ENCODE measurements at regions not wholly inside any gene's neighbourhood (a gene's known extent, or its start where the extent isn't known, plus 50 kb on each side); places are given as distances from the start of the nearest gene placed in this dataset.
"Not testable (repeated sequence)": the region's sequence is repeated elsewhere in the genome, so short reads cannot be mapped to it uniquely, and the experiment has no call there.

DNA sequence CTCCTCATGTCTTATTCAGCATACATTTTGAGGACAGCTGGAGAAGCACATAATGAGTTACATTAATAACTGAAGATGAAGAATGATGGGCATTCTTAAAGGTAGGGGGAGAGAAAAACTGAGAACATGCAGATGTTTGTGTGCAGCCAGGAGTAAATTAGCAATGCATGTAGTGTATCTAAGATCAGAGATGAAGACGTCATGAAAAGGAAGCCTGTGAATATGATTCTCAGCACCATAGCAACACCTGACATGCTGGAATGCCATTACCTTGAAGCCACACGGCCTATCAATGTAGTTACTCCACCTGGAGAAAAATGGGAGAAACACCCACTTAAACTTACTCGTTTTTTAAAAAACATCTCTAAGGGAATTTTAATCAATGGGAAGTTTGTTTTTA, 607.1 kb downstream of the PTPRC start:
- no peak for DNase-seq (ENCODE audit: low read depth)
- H3K4me3 ChIP-seq (ENCODE audit: low read depth, low read length): no peak overlapping the region
- TF ChIP-seq, protein P1, sequence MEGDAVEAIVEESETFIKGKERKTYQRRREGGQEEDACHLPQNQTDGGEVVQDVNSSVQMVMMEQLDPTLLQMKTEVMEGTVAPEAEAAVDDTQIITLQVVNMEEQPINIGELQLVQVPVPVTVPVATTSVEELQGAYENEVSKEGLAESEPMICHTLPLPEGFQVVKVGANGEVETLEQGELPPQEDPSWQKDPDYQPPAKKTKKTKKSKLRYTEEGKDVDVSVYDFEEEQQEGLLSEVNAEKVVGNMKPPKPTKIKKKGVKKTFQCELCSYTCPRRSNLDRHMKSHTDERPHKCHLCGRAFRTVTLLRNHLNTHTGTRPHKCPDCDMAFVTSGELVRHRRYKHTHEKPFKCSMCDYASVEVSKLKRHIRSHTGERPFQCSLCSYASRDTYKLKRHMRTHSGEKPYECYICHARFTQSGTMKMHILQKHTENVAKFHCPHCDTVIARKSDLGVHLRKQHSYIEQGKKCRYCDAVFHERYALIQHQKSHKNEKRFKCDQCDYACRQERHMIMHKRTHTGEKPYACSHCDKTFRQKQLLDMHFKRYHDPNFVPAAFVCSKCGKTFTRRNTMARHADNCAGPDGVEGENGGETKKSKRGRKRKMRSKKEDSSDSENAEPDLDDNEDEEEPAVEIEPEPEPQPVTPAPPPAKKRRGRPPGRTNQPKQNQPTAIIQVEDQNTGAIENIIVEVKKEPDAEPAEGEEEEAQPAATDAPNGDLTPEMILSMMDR (IDR thresholded peaks at IDR 0.05; ENCODE audit: insufficient read depth, low read depth, low read length, missing control alignments): no peak

DNA sequence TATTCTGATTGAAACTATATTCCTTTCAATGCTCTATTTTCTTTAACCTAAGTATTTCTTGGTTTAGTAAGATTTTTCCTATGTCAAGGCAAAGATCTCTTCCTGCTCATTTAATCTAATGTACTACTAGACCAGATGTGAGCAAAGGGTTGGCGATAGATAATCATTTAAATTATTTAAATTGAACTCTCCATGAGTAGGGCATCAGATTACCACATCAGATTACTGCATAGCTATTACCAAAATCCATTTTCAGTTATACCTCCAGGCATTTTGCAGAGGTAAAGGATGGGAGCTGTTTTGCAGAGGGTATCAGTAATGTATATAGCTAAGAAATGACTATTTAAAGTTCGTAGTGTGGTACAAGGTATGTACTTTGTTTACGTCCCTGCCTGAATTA, 607.9 kb downstream of the PTPRC start:
- TF ChIP-seq, protein P1 (IDR thresholded peaks at IDR 0.05; ENCODE audit: insufficient read depth, low read depth, low read length, missing control alignments): no peak
- no peak overlapping the region for H3K4me3 ChIP-seq (ENCODE audit: low read depth, low read length)
- DNase-seq (ENCODE audit: low read depth): no peak

DNA sequence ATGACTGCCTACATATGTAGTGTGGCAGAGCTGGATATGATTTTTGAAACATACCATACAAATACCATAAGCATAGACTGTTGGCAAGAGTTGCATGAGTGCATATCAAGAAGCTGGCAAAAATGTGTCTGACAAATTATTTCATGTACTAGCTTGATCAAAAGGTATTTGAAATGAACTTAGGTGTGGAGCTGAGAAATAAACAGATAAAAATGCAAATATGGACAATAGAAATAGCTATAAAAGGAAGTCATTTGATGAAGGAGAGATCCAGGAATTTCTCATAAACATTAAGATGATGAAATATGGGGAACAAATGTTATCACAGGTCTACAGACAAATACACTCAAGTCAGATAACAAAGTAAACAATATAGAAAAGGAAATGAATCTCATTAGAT, 609.1 kb downstream of the PTPRC start:
- H3K4me3 ChIP-seq (ENCODE audit: low read depth, low read length): no peak overlapping the region
- TF ChIP-seq, protein P1 (IDR thresholded peaks at IDR 0.05; ENCODE audit: insufficient read depth, low read depth, low read length, missing control alignments): no peak
- no peak for DNase-seq (ENCODE audit: low read depth)

DNA sequence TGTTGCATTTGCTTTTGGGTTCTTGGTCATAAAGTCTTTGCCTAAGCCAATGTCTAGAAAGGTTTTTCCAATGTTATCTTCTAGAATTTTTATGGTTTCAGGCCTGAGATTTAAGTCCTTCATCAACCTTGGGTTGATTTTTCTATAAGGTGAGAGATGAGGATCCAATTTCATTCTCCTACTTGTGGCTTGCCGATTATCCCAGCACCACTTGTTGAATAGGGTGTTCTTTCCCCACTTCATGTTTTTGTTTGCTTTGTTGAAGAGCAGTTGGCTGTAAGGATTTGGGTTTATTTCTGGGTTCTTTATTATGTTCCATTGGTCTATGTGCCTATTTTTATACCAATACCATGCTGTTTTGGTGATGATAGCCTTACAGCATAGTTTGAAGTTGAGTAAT, 615.2 kb downstream of the PTPRC start:
- H3K4me3 ChIP-seq (ENCODE audit: low read depth, low read length); DNase-seq (ENCODE audit: low read depth): not testable (repeated sequence)

DNA sequence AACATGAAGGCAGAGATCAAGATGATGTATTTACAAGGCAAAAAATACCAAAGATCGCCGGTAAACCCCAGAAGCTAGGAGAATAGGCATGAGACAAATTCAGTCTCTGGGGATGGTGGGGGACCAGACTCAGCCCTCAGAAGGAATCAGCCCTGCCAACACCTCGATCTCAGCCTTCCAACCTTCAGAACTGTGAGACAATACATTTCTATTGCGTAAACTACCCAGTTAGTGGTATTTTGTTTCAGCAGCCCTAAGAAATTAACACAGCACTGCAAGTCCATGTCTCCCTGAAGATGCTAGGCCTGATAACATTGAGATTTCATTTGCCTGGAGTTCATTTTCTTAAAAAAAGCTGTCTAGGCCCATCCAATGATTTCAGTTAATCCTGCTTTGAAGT, 622.5 kb downstream of the PTPRC start:
- no peak overlapping the region for H3K4me3 ChIP-seq (ENCODE audit: low read depth, low read length)
- TF ChIP-seq, protein P1 (IDR thresholded peaks at IDR 0.05; ENCODE audit: insufficient read depth, low read depth, low read length, missing control alignments): no peak
- no peak for DNase-seq (ENCODE audit: low read depth)

DNA sequence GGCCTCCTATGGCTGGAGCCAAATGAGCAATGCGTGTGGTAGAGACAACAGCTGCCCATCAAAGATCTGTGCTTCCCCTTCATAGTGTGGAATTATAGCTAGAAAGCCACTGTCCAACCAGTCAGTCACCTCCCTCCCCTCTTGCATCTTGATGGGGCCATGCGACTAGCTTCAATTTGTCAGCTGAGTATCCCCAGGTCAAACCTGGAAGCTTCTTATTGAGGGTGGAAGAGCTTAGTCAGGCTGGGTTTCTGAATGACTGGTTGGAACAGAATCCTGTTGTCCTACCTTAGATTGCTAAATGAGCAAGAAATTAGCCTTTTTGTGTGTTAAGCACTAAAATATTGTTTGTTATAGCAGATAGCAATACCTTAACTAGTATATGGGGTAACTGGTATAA, 625.4 kb downstream of the PTPRC start:
- no peak overlapping the region for H3K4me3 ChIP-seq (ENCODE audit: low read depth, low read length)
- TF ChIP-seq, protein P1 (IDR thresholded peaks at IDR 0.05; ENCODE audit: insufficient read depth, low read depth, low read length, missing control alignments): no peak
- DNase-seq (ENCODE audit: low read depth): no peak

DNA sequence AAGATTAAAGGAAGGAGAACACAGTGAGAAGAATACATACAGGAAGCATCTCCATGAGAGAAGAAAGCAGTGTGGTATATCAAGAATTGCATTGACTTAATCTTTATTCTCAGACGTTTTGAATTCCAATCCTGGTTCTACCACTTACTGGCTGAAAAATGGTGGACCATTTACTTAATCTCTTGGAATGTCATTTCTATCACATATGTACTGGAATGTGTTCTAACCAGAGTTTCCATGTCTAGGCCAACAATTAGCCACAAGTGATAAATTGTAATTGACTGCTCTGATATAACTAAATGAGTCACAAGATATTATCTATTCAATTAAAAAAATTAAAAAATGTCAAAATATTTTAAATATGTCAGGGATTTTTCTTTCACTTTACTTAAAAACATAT, 626.1 kb downstream of the PTPRC start:
- TF ChIP-seq, protein P1 (IDR thresholded peaks at IDR 0.05; ENCODE audit: insufficient read depth, low read depth, low read length, missing control alignments): no peak
- no peak overlapping the region for H3K4me3 ChIP-seq (ENCODE audit: low read depth, low read length)
- no peak for DNase-seq (ENCODE audit: low read depth)

DNA sequence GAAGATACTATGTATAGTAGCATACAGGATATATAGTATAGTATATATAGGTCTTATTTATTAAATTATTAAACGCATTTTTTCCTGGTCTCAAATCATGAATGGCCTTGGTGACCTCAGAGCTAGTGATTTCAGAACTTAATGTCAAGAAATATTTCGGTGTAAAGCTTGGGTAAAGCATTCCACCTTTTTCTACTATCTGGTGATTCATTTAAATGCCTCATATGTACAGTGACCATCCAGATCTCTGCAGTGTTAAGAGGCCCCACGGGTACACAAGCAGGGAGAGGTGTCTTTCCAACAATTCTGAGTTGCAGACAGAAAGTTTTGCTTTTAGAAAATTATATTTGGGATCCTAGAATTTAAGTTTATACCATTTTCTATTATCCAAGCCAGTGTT, 626.5 kb downstream of the PTPRC start:
- DNase-seq (ENCODE audit: low read depth): no peak

More for the DNA sequence above, 626.5 kb downstream of the PTPRC start:
- TF ChIP-seq, protein P1 (IDR thresholded peaks at IDR 0.05; ENCODE audit: insufficient read depth, low read depth, low read length, missing control alignments): no peak
- H3K4me3 ChIP-seq (ENCODE audit: low read depth, low read length): no peak overlapping the region

Measured in GM12865 (cell line).